ENCODE measurements at regions not wholly inside any gene's neighbourhood (a gene's known extent, or its start where the extent isn't known, plus 50 kb on each side); places are given as distances from the start of the nearest gene placed in this dataset.

GRCh38 chr12:86985298-86985697 is 729.1 kb upstream of the MGAT4C start:
- TF ChIP-seq EZH2 (IDR thresholded peaks at IDR 0.05; ENCODE audit: borderline replicate concordance, low read length) (no peak), CTCF (IDR thresholded peaks at IDR 0.05; ENCODE audit: low read length) (no peak)

All from OCI-LY1 (cell line).